ENCODE measurements at regions not wholly inside any gene's neighbourhood (a gene's known extent, or its start where the extent isn't known, plus 50 kb on each side); places are given as distances from the start of the nearest gene placed in this dataset.

GRCh38 chr5:96331210-96331609, 101.8 kb downstream of the PCSK1 start:
- Histone ChIP-seq H3K4me3 (ENCODE audit: low read length) (no peak overlapping the region), H3K27ac (ENCODE audit: low read length) (no peak overlapping the region), H3K27me3 (ENCODE audit: control insufficient read depth, insufficient read depth, low read length) (no peaks in the 10 kb centered on the region), H3K9me3 (ENCODE audit: control insufficient read depth, insufficient read depth, low read length) (no peaks in the 10 kb centered on the region), H3K4me1 (ENCODE audit: control insufficient read depth, insufficient read depth, low read length) (no peaks in the 10 kb centered on the region), H3K36me3 (ENCODE audit: control insufficient read depth, insufficient read depth, low read length) (no peaks in the 10 kb centered on the region)
- intact Hi-C loops (cut with micrococcal nuclease) = no loop called here
- DNase-seq = no peak
- H3K36me3 Mint-ChIP-seq = no peaks in the 10 kb centered on the region
- no peak overlapping the region for H3K27ac Mint-ChIP-seq
- no peak for TF ChIP-seq CTCF (IDR thresholded peaks at IDR 0.05)
- peaks cover 12 to 24% of the 10 kb centered on the region in 2 donors for H3K27me3 Mint-ChIP-seq (ENCODE audit: low read depth in 2 of 2)
- ATAC-seq = no peak
- H3K4me1 Mint-ChIP-seq = no peaks in the 10 kb centered on the region
- H3K4me3 Mint-ChIP-seq = no peak overlapping the region
- H3K9me3 Mint-ChIP-seq = no peaks in the 10 kb centered on the region
- 9% methylated on average over 1 of the region's 3 CpGs for WGBS (ENCODE audit: insufficient coverage)

DNA sequence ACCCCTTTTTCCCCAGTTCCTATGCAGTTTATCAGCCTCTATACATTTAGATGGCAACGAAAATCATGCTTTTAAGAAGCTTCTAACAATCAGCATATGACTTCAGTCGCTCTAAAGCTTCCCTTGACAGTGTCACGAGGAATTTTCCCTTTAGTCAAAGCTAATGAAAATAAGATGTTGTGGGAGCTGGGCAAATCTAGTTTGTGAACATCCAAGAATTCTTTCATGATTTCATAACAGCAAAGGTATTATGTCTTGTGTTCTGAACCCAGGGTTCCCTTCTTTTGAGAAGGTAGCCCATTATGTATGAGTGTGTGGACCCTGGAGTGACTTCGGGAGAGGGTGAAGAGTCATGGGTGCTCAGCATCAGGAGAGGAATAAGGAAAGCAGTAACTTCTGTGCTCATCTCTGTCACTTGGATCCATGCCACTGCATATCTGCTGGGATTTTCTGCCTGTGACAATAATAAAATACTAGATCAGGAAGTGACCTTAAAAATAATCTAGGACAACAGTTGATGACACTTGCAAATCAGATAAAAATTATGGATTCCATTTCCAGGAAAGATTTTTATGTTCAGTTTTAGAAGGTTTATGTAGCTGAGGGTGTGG, 102.4 kb downstream of the PCSK1 start:
- intact Hi-C loops (cut with micrococcal nuclease) = no loop called here
- no peak overlapping the region for H3K27ac ChIP-seq (ENCODE audit: low read length)
- no peaks in the 10 kb centered on the region for H3K27me3 ChIP-seq (ENCODE audit: control insufficient read depth, insufficient read depth, low read length)
- WGBS (ENCODE audit: insufficient coverage) = 84% methylated on average over 4 of the region's 4 CpGs
- H3K4me3 Mint-ChIP-seq = no peak overlapping the region
- H3K27ac Mint-ChIP-seq = no peak overlapping the region
- H3K9me3 ChIP-seq (ENCODE audit: control insufficient read depth, insufficient read depth, low read length) = no peaks in the 10 kb centered on the region
- H3K36me3 Mint-ChIP-seq = no peaks in the 10 kb centered on the region
- DNase-seq = no peak
- H3K4me3 ChIP-seq (ENCODE audit: low read length) = no peak overlapping the region
- H3K9me3 Mint-ChIP-seq = no peaks in the 10 kb centered on the region
- no peak for TF ChIP-seq CTCF (IDR thresholded peaks at IDR 0.05)
- H3K36me3 ChIP-seq (ENCODE audit: control insufficient read depth, insufficient read depth, low read length) = no peaks in the 10 kb centered on the region
- no peaks in the 10 kb centered on the region for H3K4me1 ChIP-seq (ENCODE audit: control insufficient read depth, insufficient read depth, low read length)
- H3K4me1 Mint-ChIP-seq = no peaks in the 10 kb centered on the region
- ATAC-seq = no peak
- H3K27me3 Mint-ChIP-seq (ENCODE audit: low read depth in 2 of 2) = peaks cover 17 to 29% of the 10 kb centered on the region in 2 donors

DNA sequence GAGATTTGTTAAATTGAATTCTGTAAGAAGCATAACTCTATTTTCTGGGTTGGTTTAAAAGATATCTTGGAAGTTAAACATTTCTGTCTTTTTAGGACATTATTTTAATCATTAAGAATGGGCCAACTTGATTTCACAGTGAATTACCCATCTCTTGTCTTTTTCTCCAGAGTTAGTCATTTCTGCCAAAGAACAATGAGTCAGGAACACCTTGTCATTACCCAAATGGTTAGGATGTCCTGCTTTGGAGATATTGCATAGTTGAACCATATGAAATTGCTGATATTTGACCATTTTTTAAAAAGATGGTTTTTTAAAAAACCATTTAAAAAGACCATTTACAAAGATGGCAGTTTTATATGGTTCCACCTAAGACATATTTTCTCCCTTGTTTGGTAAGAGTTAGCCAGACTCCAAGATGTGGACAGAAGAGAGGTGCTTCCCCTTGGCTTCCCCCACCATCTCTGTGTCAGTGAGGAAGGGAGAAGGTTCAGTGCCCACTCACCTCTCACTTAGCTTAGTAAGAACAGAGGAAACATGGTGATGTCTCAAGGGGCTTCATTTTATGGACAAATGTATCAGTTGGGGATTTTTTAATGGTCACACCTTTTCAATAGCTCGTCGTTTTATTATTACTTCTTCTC, 103.0 kb downstream of the PCSK1 start:
- no peaks in the 10 kb centered on the region for H3K36me3 Mint-ChIP-seq
- WGBS (ENCODE audit: insufficient coverage) = 67% methylated on average over 2 of the region's 2 CpGs

More for the DNA sequence above, 103.0 kb downstream of the PCSK1 start:
- Mint-ChIP-seq H3K9me3 (no peaks in the 10 kb centered on the region), H3K4me3 (no peak overlapping the region), H3K4me1 (no peaks in the 10 kb centered on the region), H3K27ac (no peak overlapping the region), H3K27me3 (ENCODE audit: low read depth in 2 of 2) (peaks cover 17 to 29% of the 10 kb centered on the region in 2 donors)
- ATAC-seq (no peak), DNase-seq (no peak)
- Histone ChIP-seq H3K36me3 (ENCODE audit: control insufficient read depth, insufficient read depth, low read length) (no peaks in the 10 kb centered on the region), H3K4me3 (ENCODE audit: low read length) (no peak overlapping the region), H3K4me1 (ENCODE audit: control insufficient read depth, insufficient read depth, low read length) (no peaks in the 10 kb centered on the region), H3K27me3 (ENCODE audit: control insufficient read depth, insufficient read depth, low read length) (no peaks in the 10 kb centered on the region), H3K27ac (ENCODE audit: low read length) (no peak overlapping the region), H3K9me3 (ENCODE audit: control insufficient read depth, insufficient read depth, low read length) (no peaks in the 10 kb centered on the region)
- intact Hi-C loops (cut with micrococcal nuclease) = no loop called here
- TF ChIP-seq CTCF (IDR thresholded peaks at IDR 0.05) = no peak

Measured in natural killer cell (primary cell).